ENCODE measurements at regions not wholly inside any gene's neighbourhood (a gene's known extent, or its start where the extent isn't known, plus 50 kb on each side); places are given as distances from the start of the nearest gene placed in this dataset.

GRCh38 chr4:18075823-18076433, 54.4 kb upstream of the LCORL start:
- peak; percentile 60 for DNase-seq (ENCODE audit: low spot score)

- no peak for DNase-seq (ENCODE audit: low spot score)
Observed at GRCh38 chr4:18071894-18072293, 50.3 kb upstream of the LCORL start.
